Esophagus muscularis mucosa (tissue), 2 donors: ENCODE measurements at regions not wholly inside any gene's neighbourhood (a gene's known extent, or its start where the extent isn't known, plus 50 kb on each side); places are given as distances from the start of the nearest gene placed in this dataset.

Experiments
- EP300 ChIP-seq: sonication (generic); formaldehyde crosslinking; IDR thresholded peaks from one replicate; pipeline ENCODE4 v1.6.1; 2017; ENCODE audit warnings: antibody characterized with exemption
- POLR2A ChIP-seq: fragments of 450-650 bp; IDR thresholded peaks from one replicate; pipeline ENCODE4 v1.6.1; 2017; ENCODE audit warnings: antibody characterized with exemption, moderate library complexity, mild to moderate bottlenecking, low read depth

DNA sequence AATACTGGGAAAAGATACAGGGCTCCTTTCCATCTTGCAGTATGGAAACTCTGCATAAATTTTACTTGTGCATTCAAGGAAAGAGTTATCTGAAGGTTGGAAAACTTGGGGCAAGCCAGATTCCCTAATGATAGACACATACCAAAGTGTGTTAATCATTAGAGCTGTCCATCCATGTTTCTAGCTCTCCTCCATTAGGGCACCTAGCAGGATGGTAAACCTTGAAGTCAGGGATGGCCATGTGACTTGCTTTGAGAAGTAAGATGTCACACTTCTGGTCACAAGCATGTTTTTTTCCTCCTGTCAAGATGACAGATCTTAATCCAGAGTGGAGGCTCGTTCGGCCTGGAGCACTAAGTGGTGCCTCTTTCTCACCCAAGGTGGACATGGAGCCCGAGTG is 241.9 kb upstream of the RUNX1 start:
- TF ChIP-seq POLR2A (no peak), EP300 (no peak)
